ENCODE measurements at regions not wholly inside any gene's neighbourhood (a gene's known extent, or its start where the extent isn't known, plus 50 kb on each side); places are given as distances from the start of the nearest gene placed in this dataset.

GRCh38 chr6:14922706-14923460, 323.0 kb upstream of the JARID2 start:
- no peak for DNase-seq
- intact Hi-C loops (cut with DNase I) = no loop called here

GRCh38 chr6:14924126-14925024, 321.5 kb upstream of the JARID2 start:
- ATAC-seq (ENCODE audit: poor library complexity) (no peak), DNase-seq (no peak)
- intact Hi-C loops (cut with DNase I) = no loop called here

More at GRCh38 chr6:14922706-14923460, 323.0 kb upstream of the JARID2 start:
- ATAC-seq (ENCODE audit: poor library complexity) = no peak

- intact Hi-C loops (cut with DNase I) = no loop called here
- no peak for ATAC-seq (ENCODE audit: poor library complexity)
- DNase-seq = no peak
Measured at GRCh38 chr6:14925025-14925698, 320.7 kb upstream of the JARID2 start.

- ATAC-seq (ENCODE audit: poor library complexity) (no peak), DNase-seq (no peak)
- intact Hi-C loops (cut with DNase I) = no loop called here
Measured at GRCh38 chr6:14925699-14926026, 320.2 kb upstream of the JARID2 start.

DNA sequence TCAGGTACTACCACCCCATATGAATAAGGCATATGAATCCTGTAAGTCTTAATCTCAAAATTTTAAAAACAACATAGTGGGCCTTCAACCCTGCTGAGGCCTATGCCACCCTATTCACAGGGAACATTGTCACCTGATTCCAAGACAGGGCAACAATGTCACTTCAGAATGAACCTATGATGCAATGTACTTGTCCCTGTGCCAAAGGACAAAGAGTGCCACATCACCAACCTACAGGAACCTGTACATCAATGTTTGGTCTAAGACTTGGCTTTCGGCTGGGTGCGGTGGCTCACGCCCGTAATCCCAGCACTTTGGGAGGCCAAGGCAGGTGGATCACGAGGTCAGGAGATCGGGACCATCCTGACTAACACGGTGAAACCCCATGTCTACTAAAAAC, 318.5 kb upstream of the JARID2 start:
- no peak for DNase-seq
- ATAC-seq (ENCODE audit: poor library complexity) = peak; percentile 77
- intact Hi-C loops (cut with DNase I) = no loop called here

DNA sequence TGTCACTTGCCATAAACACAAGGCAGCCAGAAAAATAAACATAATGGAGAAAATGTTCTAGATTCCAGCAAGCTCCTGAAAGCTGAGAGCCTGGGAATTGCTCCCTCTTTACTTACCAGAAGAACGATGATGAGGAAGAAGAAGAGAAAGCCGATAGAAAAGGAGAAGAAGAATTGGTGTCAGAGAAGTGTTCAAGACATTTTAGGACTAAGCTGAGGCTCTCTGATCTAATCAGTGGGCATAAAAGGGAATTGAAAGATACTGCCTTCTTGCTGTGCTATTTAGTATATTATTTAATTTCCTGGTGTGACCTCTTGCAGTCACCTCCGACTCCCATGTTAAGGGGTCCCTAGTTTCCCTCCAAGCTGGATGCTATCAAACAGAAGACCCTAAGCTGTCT, 316.6 kb upstream of the JARID2 start:
- DNase-seq (no peak), ATAC-seq (ENCODE audit: poor library complexity) (no peak)
- intact Hi-C loops (cut with DNase I) = no loop called here

- intact Hi-C loops (cut with DNase I) = no loop called here
- no peak for DNase-seq
- no peak for ATAC-seq (ENCODE audit: poor library complexity)
Measured at GRCh38 chr6:14930366-14930989, 315.4 kb upstream of the JARID2 start.

- ATAC-seq (ENCODE audit: poor library complexity) (no peak), DNase-seq (no peak)
- intact Hi-C loops (cut with DNase I) = no loop called here
Measured at GRCh38 chr6:14932485-14933182, 313.2 kb upstream of the JARID2 start.

DNA sequence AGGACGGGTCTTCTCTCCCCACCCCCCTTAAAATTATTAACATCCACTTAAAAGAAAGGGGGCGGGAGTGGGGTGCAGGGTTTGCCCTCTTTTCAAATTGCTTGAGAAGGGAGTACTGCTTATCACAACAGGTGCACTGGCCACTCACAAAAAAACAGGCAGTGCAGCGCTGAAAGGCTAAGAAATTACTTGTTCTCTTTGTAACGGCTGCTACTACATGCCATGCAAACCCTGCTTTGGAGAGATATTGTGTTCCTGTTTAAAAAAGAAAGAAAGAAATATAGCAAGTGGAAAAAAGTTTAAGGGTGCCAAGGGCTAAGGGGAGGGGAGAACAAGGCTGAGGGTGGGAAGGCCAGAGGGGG, 312.7 kb upstream of the JARID2 start:
- ATAC-seq (ENCODE audit: poor library complexity) = no peak
- no peak for DNase-seq
- intact Hi-C loops (cut with DNase I) = no loop called here

GRCh38 chr6:14934013-14934412, 311.9 kb upstream of the JARID2 start:
- DNase-seq (no peak), ATAC-seq (ENCODE audit: poor library complexity) (no peak)
- intact Hi-C loops (cut with DNase I) = no loop called here

DNA sequence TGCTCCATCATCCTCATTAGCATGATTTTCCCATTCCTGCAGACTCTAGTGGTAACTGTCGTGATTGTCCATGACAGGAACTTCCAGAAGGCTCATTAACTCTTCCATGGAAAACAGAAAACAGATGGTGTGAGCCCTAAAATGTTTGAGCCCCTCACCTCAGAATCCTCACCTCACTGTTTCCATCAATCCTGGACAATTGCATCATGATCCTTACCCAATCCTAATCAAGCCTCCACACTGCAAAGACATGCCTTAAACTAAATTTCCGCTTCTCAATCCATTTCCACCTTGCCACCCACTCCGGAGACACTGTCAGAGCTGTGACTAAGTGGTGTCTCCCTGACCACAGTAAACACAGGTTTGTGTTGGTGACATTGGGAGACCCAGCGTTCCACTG, 311.0 kb upstream of the JARID2 start:
- DNase-seq = no peak
- intact Hi-C loops (cut with DNase I) = no loop called here
- no peak for ATAC-seq (ENCODE audit: poor library complexity)

- no peak for ATAC-seq (ENCODE audit: poor library complexity)
- DNase-seq = no peak
- intact Hi-C loops (cut with DNase I) = no loop called here
Measured at GRCh38 chr6:14936861-14937260, 309.0 kb upstream of the JARID2 start.

GRCh38 chr6:14943116-14943515, 302.8 kb upstream of the JARID2 start:
- DNase-seq (no peak), ATAC-seq (ENCODE audit: poor library complexity) (no peak)
- intact Hi-C loops (cut with DNase I) = no loop called here

- ATAC-seq (ENCODE audit: poor library complexity) (no peak), DNase-seq (no peak)
- intact Hi-C loops (cut with DNase I) = no loop called here
Measured at GRCh38 chr6:14944593-14944992, 301.3 kb upstream of the JARID2 start.

- no peak for ATAC-seq (ENCODE audit: poor library complexity)
- DNase-seq = no peak
- intact Hi-C loops (cut with DNase I) = no loop called here
Measured at GRCh38 chr6:14945461-14946185, 300.2 kb upstream of the JARID2 start.

DNA sequence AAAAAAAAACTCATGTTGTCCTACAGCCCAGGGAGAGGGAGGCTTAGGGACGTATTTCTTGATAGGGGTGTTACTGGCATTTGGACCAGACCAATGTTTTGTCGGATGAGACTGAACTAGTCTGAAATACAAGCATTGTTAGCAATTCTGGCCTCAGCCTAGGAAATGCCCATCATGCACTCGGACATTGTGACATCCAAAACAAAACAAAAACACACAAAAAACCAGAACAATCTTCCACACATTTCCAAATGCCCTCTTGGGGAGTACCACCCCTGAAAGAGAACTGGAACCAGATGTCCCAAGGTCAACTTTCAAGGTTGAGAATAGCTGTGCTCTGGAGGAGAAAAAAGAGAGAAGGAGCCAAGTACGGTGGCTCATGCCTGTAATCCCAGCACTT, 299.1 kb upstream of the JARID2 start:
- no peak for ATAC-seq (ENCODE audit: poor library complexity)
- intact Hi-C loops (cut with DNase I) = no loop called here
- no peak for DNase-seq

DNA sequence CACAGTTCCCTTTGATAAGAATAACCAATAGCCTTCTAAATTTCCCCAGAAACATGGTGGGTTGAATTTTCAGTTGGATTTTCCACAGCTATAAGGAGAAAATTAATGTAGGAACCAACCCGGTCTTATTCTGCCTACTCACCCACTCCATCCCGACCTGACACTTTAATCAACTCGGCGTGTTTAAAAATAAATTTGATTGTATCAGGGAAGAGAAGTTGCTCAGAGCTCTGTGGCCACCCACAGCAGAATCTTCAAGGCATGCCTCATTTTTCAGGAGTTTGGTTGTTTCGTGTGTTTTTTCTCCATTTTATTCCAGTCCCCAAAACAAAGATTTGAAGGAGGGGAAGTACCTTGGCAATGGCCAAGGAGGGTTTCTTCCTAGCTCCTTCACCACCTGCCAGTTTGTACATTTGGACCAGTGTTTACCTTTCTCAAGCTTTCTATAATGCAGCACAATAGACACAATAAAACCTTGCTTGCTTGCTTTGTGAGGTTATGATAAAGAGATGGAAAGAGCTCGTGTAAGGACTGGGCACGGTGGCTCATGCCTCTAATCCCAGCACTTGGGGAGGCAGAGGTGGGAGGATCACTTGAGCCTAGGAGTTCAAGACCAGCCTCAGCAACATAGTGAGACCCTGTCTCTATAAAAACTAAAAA, 297.2 kb upstream of the JARID2 start:
- intact Hi-C loops (cut with DNase I) = no loop called here
- no peak for DNase-seq

More for the DNA sequence above, 297.2 kb upstream of the JARID2 start:
- no peak for ATAC-seq (ENCODE audit: poor library complexity)

Data from Right ventricle myocardium superior (tissue), 1 donor.